H1 (cell line): ENCODE measurements at regions not wholly inside any gene's neighbourhood (a gene's known extent, or its start where the extent isn't known, plus 50 kb on each side); places are given as distances from the start of the nearest gene placed in this dataset.

Experiments
- EGR1 ChIP-seq: IDR thresholded peaks from 2 replicates; pipeline ENCODE4 v1.6.1; 2011; ENCODE audit warnings: low read depth, low read length, borderline replicate concordance

- TF ChIP-seq EGR1, result no peak
Measured at GRCh38 chr13:85675151-85675907, 123.9 kb downstream of the SLITRK6 start (continued).
